Suprapubic skin (tissue), 3 donors: ENCODE measurements at regions not wholly inside any gene's neighbourhood (a gene's known extent, or its start where the extent isn't known, plus 50 kb on each side); places are given as distances from the start of the nearest gene placed in this dataset.

Experiments
- CTCF ChIP-seq, 2 donors: fragments of 200-600 bp in 1 of 2; fragments of 450-650 bp in 1 of 2; sonication (generic) in 1 of 2; IDR thresholded peaks; one replicate each; pipeline ENCODE4 v1.5.1; 2016 to 2019; ENCODE audit warnings: antibody characterized with exemption in 2 of 2, mild to moderate bottlenecking in 1 of 2, moderate library complexity in 1 of 2
- POLR2AphosphoS5 ChIP-seq, 3 donors: sonication (generic); formaldehyde crosslinking; IDR thresholded peaks; one replicate each; pipeline ENCODE4 v1.6.1; 2017; ENCODE audit warnings: antibody characterized with exemption in 3 of 3

- TF ChIP-seq CTCF (IDR thresholded peaks at IDR 0.05) (no peak), POLR2AphosphoS5 (IDR thresholded peaks at IDR 0.05) (no peak)
These were observed 64.0 kb downstream of the ADRA2C start for GRCh38 chr4:3829956-3830773.
